H9 (cell line): ENCODE measurements at regions not wholly inside any gene's neighbourhood (a gene's known extent, or its start where the extent isn't known, plus 50 kb on each side); places are given as distances from the start of the nearest gene placed in this dataset.

Source experiments
- DNase-seq: peaks from one replicate; pipeline ENCODE4 v3.0.0-alpha.2; 2017
- H2AFZ ChIP-seq: one replicate; pipeline ENCODE4 v1.6.1; 2013; ENCODE audit warnings: mild to moderate bottlenecking, low read length, control low read depth, moderate library complexity
- H2AK5ac ChIP-seq: 2 replicates; pipeline ENCODE4 v1.6.1; 2013; ENCODE audit warnings: low read length, control low read depth, mixed read lengths; ENCODE audit not compliant: insufficient read length
- H2BK120ac ChIP-seq: one replicate; pipeline ENCODE4 v1.6.1; 2013; ENCODE audit warnings: low read depth, mild to moderate bottlenecking, low read length, control low read depth, inconsistent platforms; ENCODE audit not compliant: poor library complexity, severe bottlenecking
- H2BK12ac ChIP-seq: 2 replicates; pipeline ENCODE4 v1.6.1; 2013; ENCODE audit warnings: low read length, control low read depth, mixed read lengths, low read depth; ENCODE audit not compliant: insufficient read length
- H2BK15ac ChIP-seq: 2 replicates; pipeline ENCODE4 v1.6.1; 2013; ENCODE audit warnings: low read depth, low read length, control low read depth
- H2BK20ac ChIP-seq: one replicate; pipeline ENCODE4 v1.6.1; 2013; ENCODE audit warnings: low read depth, mild to moderate bottlenecking, low read length, control low read depth, inconsistent platforms; ENCODE audit not compliant: poor library complexity, severe bottlenecking
- H2BK5ac ChIP-seq: 2 replicates; pipeline ENCODE4 v1.6.1; 2013; ENCODE audit warnings: low read length, control low read depth, mixed read lengths; ENCODE audit not compliant: insufficient read length
- H3K14ac ChIP-seq: 2 replicates; pipeline ENCODE4 v1.6.1; 2013; ENCODE audit warnings: low read length, control low read depth; ENCODE audit not compliant: insufficient read depth
- H3K18ac ChIP-seq: 2 replicates; pipeline ENCODE4 v1.6.1; 2013; ENCODE audit warnings: low read depth, mild to moderate bottlenecking, mixed read lengths, low read length, control low read depth; ENCODE audit not compliant: insufficient read length
- H3K23ac ChIP-seq: 2 replicates; pipeline ENCODE4 v1.6.1; 2013; ENCODE audit warnings: low read length, control low read depth, mixed read lengths, low read depth; ENCODE audit not compliant: insufficient read length
- H3K23me2 ChIP-seq: 2 replicates; pipeline ENCODE4 v1.6.1; 2013; ENCODE audit warnings: low read depth, mild to moderate bottlenecking, mixed read lengths, low read length, control low read depth; ENCODE audit not compliant: insufficient read length, poor library complexity, severe bottlenecking
- H3K27ac ChIP-seq: 2 replicates; pipeline ENCODE4 v1.5.1; 2013; ENCODE audit warnings: low read length, control low read depth, mixed read lengths, low read depth; ENCODE audit not compliant: insufficient read length
- H3K27me3 ChIP-seq: 2 replicates; pipeline ENCODE4 v1.6.1; 2013; ENCODE audit warnings: low read length, control low read depth, inconsistent platforms; ENCODE audit not compliant: insufficient read depth
- H3K4ac ChIP-seq: 2 replicates; pipeline ENCODE4 v1.6.1; 2013; ENCODE audit warnings: low read depth, mild to moderate bottlenecking, control low read depth, inconsistent platforms, low read length, moderate library complexity
- H3K4me1 ChIP-seq: 2 replicates; pipeline ENCODE4 v1.6.1; 2013; ENCODE audit warnings: low read length, control low read depth, inconsistent platforms; ENCODE audit not compliant: insufficient read depth
- H3K4me2 ChIP-seq: 2 replicates; pipeline ENCODE4 v1.6.1; 2013; ENCODE audit warnings: low read length, control low read depth, mixed read lengths; ENCODE audit not compliant: insufficient read length, insufficient read depth
- H3K56ac ChIP-seq: 2 replicates; pipeline ENCODE4 v1.6.1; 2013; ENCODE audit warnings: low read depth, mild to moderate bottlenecking, mixed read lengths, low read length, control low read depth; ENCODE audit not compliant: insufficient read length
- H3K79me1 ChIP-seq: 2 replicates; pipeline ENCODE4 v1.6.1; 2013; ENCODE audit warnings: low read depth, mild to moderate bottlenecking, moderate library complexity, low read length, control low read depth, inconsistent platforms; ENCODE audit not compliant: insufficient read depth, poor library complexity, severe bottlenecking
- H3K79me2 ChIP-seq: 2 replicates; pipeline ENCODE4 v1.6.1; 2013; ENCODE audit warnings: low read length, control low read depth, inconsistent platforms; ENCODE audit not compliant: insufficient read depth
- H3K9ac ChIP-seq: 2 replicates; pipeline ENCODE4 v1.6.1; 2013; ENCODE audit warnings: low read length, control low read depth, mixed read lengths; ENCODE audit not compliant: insufficient read length; ENCODE audit errors: extremely low read depth
- H3K9me3 ChIP-seq: one replicate; pipeline ENCODE4 v1.6.1; 2013; ENCODE audit warnings: low read depth, low read length, inconsistent platforms; ENCODE audit not compliant: control insufficient read depth
- H3T11ph ChIP-seq: one replicate; pipeline ENCODE4 v1.6.1; 2013; ENCODE audit warnings: mild to moderate bottlenecking, low read length, control low read depth, inconsistent platforms
- H4K20me1 ChIP-seq: one replicate; pipeline ENCODE4 v1.6.1; 2013; ENCODE audit not compliant: control insufficient read depth, insufficient read length, insufficient read depth
- H4K5ac ChIP-seq: 2 replicates; pipeline ENCODE4 v1.6.1; 2013; ENCODE audit warnings: low read depth, mild to moderate bottlenecking, mixed read lengths, low read length, control low read depth; ENCODE audit not compliant: insufficient read length
- H4K8ac ChIP-seq: replicated peaks from 2 replicates; pipeline ENCODE4 v1.6.1; 2013; ENCODE audit warnings: low read length, control low read depth, mixed read lengths, low read depth; ENCODE audit not compliant: insufficient read length
- H4K91ac ChIP-seq: 2 replicates; pipeline ENCODE4 v1.6.1; 2013; ENCODE audit warnings: low read depth, mild to moderate bottlenecking, moderate library complexity, mixed read lengths, low read length, control low read depth; ENCODE audit not compliant: insufficient read length
- H3K27ac Mint-ChIP-seq, 3 experiments: 2 replicates in 2 of 3; 3 replicates in 1 of 3; pipeline ENCODE4 v1.8.0; 2020 to 2021; ENCODE audit warnings: mixed read lengths in 3 of 3, mild to moderate bottlenecking in 1 of 3, moderate library complexity in 1 of 3
- H3K27me3 Mint-ChIP-seq: 2 replicates; pipeline ENCODE4 v1.8.0; 2021; ENCODE audit warnings: low read depth, mild to moderate bottlenecking, moderate library complexity, mixed read lengths
- H3K36me3 Mint-ChIP-seq, 3 experiments: 2 replicates in 2 of 3; 3 replicates in 1 of 3; pipeline ENCODE4 v1.8.0; 2020 to 2021; ENCODE audit warnings: low read depth in 3 of 3, mixed read lengths in 3 of 3; ENCODE audit not compliant: insufficient read depth in 1 of 3
- H3K4me1 Mint-ChIP-seq, 2 experiments: 2 replicates each; pipeline ENCODE4 v1.8.0; 2020; ENCODE audit warnings: mixed read lengths in 2 of 2
- H3K4me3 Mint-ChIP-seq, 2 experiments: 2 replicates in 1 of 2; 3 replicates in 1 of 2; pipeline ENCODE4 v1.8.0; 2020 to 2021; ENCODE audit warnings: mild to moderate bottlenecking in 2 of 2, mixed read lengths in 2 of 2, moderate library complexity in 1 of 2
- H3K9me3 Mint-ChIP-seq, 2 experiments: 2 replicates in 1 of 2; 3 replicates in 1 of 2; pipeline ENCODE4 v1.8.0; 2020; ENCODE audit warnings: mild to moderate bottlenecking in 2 of 2, mixed read lengths in 2 of 2, moderate library complexity in 1 of 2
- CTCF ChIP-seq: fragments of 200-600 bp; sonication (generic); conservative IDR thresholded peaks from 3 replicates; pipeline ENCODE4 v1.8.0; 2021; ENCODE audit warnings: antibody characterized with exemption, mild to moderate bottlenecking
- WGBS: extraction: QIAGEN DNeasy Blood & Tissue Kit; methylation state at CpG from one replicate; pipeline ENCODE4 v1.1.7; 2013; ENCODE audit warnings: missing lambda C conversion rate, low lambda C conversion rate, mixed read lengths; ENCODE audit not compliant: insufficient read length; ENCODE audit errors: extremely low coverage; 5-methylcytosine and 5-hydroxymethylcytosine counted together

GRCh38 chrX:10099411-10099810 lies 57.4 kb upstream of the CLCN4 start:
- H3K4me2 ChIP-seq: no peak overlapping the region
- no peaks in the 10 kb centered on the region for H4K20me1 ChIP-seq
- TF ChIP-seq CTCF: no peak
- no peaks in the 10 kb centered on the region for H3K23me2 ChIP-seq
- no peaks in the 10 kb centered on the region for H3K4me1 Mint-ChIP-seq
- H2BK5ac ChIP-seq: no peak overlapping the region
- H3K23ac ChIP-seq: no peak overlapping the region
- no peak overlapping the region for H2BK120ac ChIP-seq
- no peak overlapping the region for H4K91ac ChIP-seq
- H3K9me3 Mint-ChIP-seq: peaks cover 48 to 54% of the 10 kb centered on the region in 2 experiments
- H3K27ac ChIP-seq: no peak overlapping the region
- DNase-seq: no peak
- H3K36me3 Mint-ChIP-seq: peaks cover 58 to 72% (median 66%) of the 10 kb centered on the region in 3 experiments
- H3T11ph ChIP-seq: no peak overlapping the region
- no peaks in the 10 kb centered on the region for H3K27me3 Mint-ChIP-seq
- H2BK12ac ChIP-seq: no peak overlapping the region
- no peak overlapping the region for H3K4me3 Mint-ChIP-seq
- H3K56ac ChIP-seq: no peak overlapping the region
- no peak overlapping the region for H3K14ac ChIP-seq
- H3K27ac Mint-ChIP-seq: no peak overlapping the region; a peak in 1 of 7 replicates
- no peaks in the 10 kb centered on the region for H3K79me1 ChIP-seq
- no peaks in the 10 kb centered on the region for H3K4me1 ChIP-seq
- no peak overlapping the region for H3K4ac ChIP-seq
- no peaks in the 10 kb centered on the region for H3K27me3 ChIP-seq
- no peak overlapping the region for H3K18ac ChIP-seq
- H3K9ac ChIP-seq: no peak overlapping the region
- H3K9me3 ChIP-seq: no peaks in the 10 kb centered on the region
- no peak overlapping the region for H2BK15ac ChIP-seq
- H2AK5ac ChIP-seq: no peak overlapping the region
- no CpG with 5 or more reads among the region's 5 CpGs for WGBS
- no peak overlapping the region for H4K5ac ChIP-seq
- H2BK20ac ChIP-seq: no peak overlapping the region
- H2AFZ ChIP-seq: no peak overlapping the region
- no peak overlapping the region for H4K8ac ChIP-seq
- H3K79me2 ChIP-seq: no peaks in the 10 kb centered on the region
